Breast epithelium (tissue), 3 donors: ENCODE measurements at regions not wholly inside any gene's neighbourhood (a gene's known extent, or its start where the extent isn't known, plus 50 kb on each side); places are given as distances from the start of the nearest gene placed in this dataset.

Experiments
- CTCF ChIP-seq, 3 donors: fragments of 450-650 bp; IDR thresholded peaks; one replicate each; pipeline ENCODE4 v1.5.1; 2016 to 2017; ENCODE audit warnings: antibody characterized with exemption in 3 of 3, mild to moderate bottlenecking in 3 of 3, moderate library complexity in 3 of 3
- POLR2A ChIP-seq: fragments of 450-650 bp; IDR thresholded peaks from one replicate; pipeline ENCODE4 v1.6.1; 2016; ENCODE audit warnings: antibody characterized with exemption, mild to moderate bottlenecking, moderate library complexity
- POLR2AphosphoS5 ChIP-seq, 3 donors: sonication (generic); formaldehyde crosslinking; IDR thresholded peaks; one replicate each; pipeline ENCODE4 v1.6.1; 2017; ENCODE audit warnings: antibody characterized with exemption in 3 of 3

GRCh38 chr14:48454887-48455286 lies 779.5 kb upstream of the MDGA2 start:
- TF ChIP-seq POLR2A (no peak), CTCF (IDR thresholded peaks at IDR 0.05) (no peak), POLR2AphosphoS5 (IDR thresholded peaks at IDR 0.05) (no peak)
